OCI-LY7 (cell line): ENCODE measurements at regions not wholly inside any gene's neighbourhood (a gene's known extent, or its start where the extent isn't known, plus 50 kb on each side); places are given as distances from the start of the nearest gene placed in this dataset.

Experiments
- BruUV-seq: library from RNA; stranded (reverse); fragments of 400-500 nt; replicated peaks from 2 replicates; lab custom pipeline; 2021; lab: Mats Ljungman, UMichigan
- CTCF ChIA-PET: fragments of 300-600 bp; sonication (Branson Sonifier 250); formaldehyde crosslinking; loops from one replicate; lab custom pipeline; 2022; ENCODE audit warnings: antibody characterized with exemption; ENCODE audit not compliant: unreplicated experiment; lab: Charles Lee
- POLR2A ChIA-PET: fragments of 300-600 bp; sonication (Branson Sonifier 250); formaldehyde crosslinking; loops from one replicate; lab custom pipeline; 2022; ENCODE audit warnings: antibody characterized with exemption; lab: Charles Lee
- DNase-seq: peaks from one replicate; pipeline ENCODE4 v3.0.0-alpha.2; 2015; ENCODE audit warnings: low spot score
- H2AFZ ChIP-seq: fragments of 200-600 bp; sonication (generic), shearing (Covaris generic); 2 replicates; pipeline ENCODE4 v1.6.1; 2014; ENCODE audit warnings: mild to moderate bottlenecking, antibody characterized with exemption, low read length, moderate library complexity
- H3K27ac ChIP-seq: fragments of 200-600 bp; sonication (generic); 2 replicates; pipeline ENCODE4 v1.5.1; 2014; ENCODE audit warnings: mixed run types, low read depth, mild to moderate bottlenecking, moderate library complexity, low read length, inconsistent platforms; ENCODE audit not compliant: poor library complexity, severe bottlenecking
- H3K36me3 ChIP-seq: fragments of 200-600 bp; sonication (generic); 2 replicates; pipeline ENCODE4 v1.6.1; 2014; ENCODE audit warnings: mild to moderate bottlenecking, antibody characterized with exemption, low read length, moderate library complexity, mixed read lengths; ENCODE audit not compliant: insufficient read depth
- H3K4me1 ChIP-seq: fragments of 200-600 bp; sonication (generic); 2 replicates; pipeline ENCODE4 v1.5.1; 2014; ENCODE audit warnings: mild to moderate bottlenecking, low read length; ENCODE audit not compliant: insufficient read depth, poor library complexity, severe bottlenecking
- H3K4me2 ChIP-seq: fragments of 200-600 bp; sonication (generic); 2 replicates; pipeline ENCODE4 v1.6.1; 2014; ENCODE audit warnings: mild to moderate bottlenecking, low read length
- H3K4me3 ChIP-seq: fragments of 200-600 bp; sonication (generic); 2 replicates; pipeline ENCODE4 v1.5.1; 2014; ENCODE audit warnings: mild to moderate bottlenecking, low read depth, low read length; ENCODE audit not compliant: poor library complexity, severe bottlenecking
- H3K79me2 ChIP-seq: fragments of 200-600 bp; sonication (generic); 2 replicates; pipeline ENCODE4 v1.6.1; 2016; ENCODE audit warnings: low read depth, mild to moderate bottlenecking, low read length, moderate library complexity, mixed read lengths; ENCODE audit not compliant: insufficient read depth
- H3K9me2 ChIP-seq: fragments of 200-600 bp; sonication (generic); 2 replicates; pipeline ENCODE4 v1.6.1; 2016; ENCODE audit warnings: mild to moderate bottlenecking, low read length, mixed read lengths; ENCODE audit not compliant: insufficient read depth
- H3K9me3 ChIP-seq: fragments of 200-600 bp; sonication (generic); 2 replicates; pipeline ENCODE4 v1.6.1; 2014; ENCODE audit warnings: mild to moderate bottlenecking, mixed run types, low read length, mixed read lengths
- H4K20me1 ChIP-seq: fragments of 200-600 bp; sonication (generic); 2 replicates; pipeline ENCODE4 v1.6.1; 2014; ENCODE audit warnings: mild to moderate bottlenecking, antibody characterized with exemption, low read length, moderate library complexity, mixed read lengths; ENCODE audit not compliant: insufficient read depth
- CTCF ChIP-seq: fragments of 200-600 bp; sonication (generic); conservative IDR thresholded peaks from 2 replicates; pipeline ENCODE4 v1.5.1; 2014; ENCODE audit warnings: mild to moderate bottlenecking, antibody characterized with exemption, low read length, moderate library complexity, mixed read lengths
- EZH2phosphoT487 ChIP-seq: fragments of 200-600 bp; sonication (generic); IDR thresholded peaks from 2 replicates; pipeline ENCODE4 v1.6.1; 2018; ENCODE audit warnings: low read depth, borderline replicate concordance, mild to moderate bottlenecking, mixed run types, antibody characterized with exemption, low read length, moderate library complexity, mixed read lengths
- intact Hi-C: fragments of 100-400 bp; cut with micrococcal nuclease; formaldehyde crosslinking; loops from one replicate; pipeline ENCODE4 v1.10.0; 2022; ENCODE audit not compliant: unreplicated experiment

- Histone ChIP-seq H3K9me2 (no peaks in the 10 kb centered on the region), H2AFZ (no peak overlapping the region), H3K4me3 (no peak overlapping the region), H4K20me1 (no peaks in the 10 kb centered on the region), H3K27ac (no peak overlapping the region), H3K9me3 (no peaks in the 10 kb centered on the region), H3K79me2 (no peaks in the 10 kb centered on the region), H3K36me3 (no peaks in the 10 kb centered on the region), H3K4me2 (no peak overlapping the region), H3K4me1 (peaks cover 19% of the 10 kb centered on the region)
- no TSS peak for BruUV-seq
- no peak for TF ChIP-seq EZH2phosphoT487
- TF ChIP-seq CTCF = no peak
- POLR2A ChIA-PET = interaction anchor here (1.6 kb wide), 1 partner anchor 8 kb away, joined by 9 read pairs; no protein-coding TSS in a partner anchor
- CTCF ChIA-PET = no interaction called here
- DNase-seq = no peak
- intact Hi-C loops = no loop called here
These were observed 50.4 kb downstream of the HAPSTR1 start for GRCh38 chr16:9141813-9142212.

GRCh38 chr16:9144106-9144505, 52.7 kb downstream of the HAPSTR1 start:
- no peaks in the 10 kb centered on the region for H3K36me3 ChIP-seq
- ChIA-PET POLR2A (no interaction called here), CTCF (no interaction called here)
- no peaks in the 10 kb centered on the region for H3K9me2 ChIP-seq
- no peak for TF ChIP-seq CTCF
- no peak for TF ChIP-seq EZH2phosphoT487
- H3K4me3 ChIP-seq = no peak overlapping the region
- DNase-seq = no peak
- no peaks in the 10 kb centered on the region for H3K79me2 ChIP-seq
- no peaks in the 10 kb centered on the region for H4K20me1 ChIP-seq
- no peak overlapping the region for H2AFZ ChIP-seq
- no peak overlapping the region for H3K27ac ChIP-seq
- no TSS peak for BruUV-seq
- peaks cover 27% of the 10 kb centered on the region for H3K4me1 ChIP-seq
- H3K9me3 ChIP-seq = no peaks in the 10 kb centered on the region
- intact Hi-C loops = no loop called here
- no peak overlapping the region for H3K4me2 ChIP-seq

- no peak for TF ChIP-seq EZH2phosphoT487
- no peak for TF ChIP-seq CTCF
- Histone ChIP-seq H3K4me2 (no peak overlapping the region), H2AFZ (no peak overlapping the region), H3K4me1 (peaks cover 44% of the 10 kb centered on the region), H3K79me2 (no peaks in the 10 kb centered on the region), H3K27ac (no peak overlapping the region), H3K36me3 (no peaks in the 10 kb centered on the region), H3K4me3 (no peak overlapping the region), H3K9me3 (no peaks in the 10 kb centered on the region), H4K20me1 (no peaks in the 10 kb centered on the region), H3K9me2 (no peaks in the 10 kb centered on the region)
- DNase-seq = no peak
- ChIA-PET CTCF (interaction anchor here (1.3 kb wide), 1 partner anchor 8 kb away, joined by 3 read pairs; no protein-coding TSS in a partner anchor), POLR2A (interaction anchor here (0.6 to 0.8 kb wide), 2 partner anchors 12 to 27 kb away, joined by 3 read pairs; no protein-coding TSS in a partner anchor)
- intact Hi-C loops = no loop called here
- no TSS peak for BruUV-seq
These were observed 57.1 kb downstream of the HAPSTR1 start for GRCh38 chr16:9148374-9149015.
